ENCODE measurements at regions not wholly inside any gene's neighbourhood (a gene's known extent, or its start where the extent isn't known, plus 50 kb on each side); places are given as distances from the start of the nearest gene placed in this dataset.

DNA sequence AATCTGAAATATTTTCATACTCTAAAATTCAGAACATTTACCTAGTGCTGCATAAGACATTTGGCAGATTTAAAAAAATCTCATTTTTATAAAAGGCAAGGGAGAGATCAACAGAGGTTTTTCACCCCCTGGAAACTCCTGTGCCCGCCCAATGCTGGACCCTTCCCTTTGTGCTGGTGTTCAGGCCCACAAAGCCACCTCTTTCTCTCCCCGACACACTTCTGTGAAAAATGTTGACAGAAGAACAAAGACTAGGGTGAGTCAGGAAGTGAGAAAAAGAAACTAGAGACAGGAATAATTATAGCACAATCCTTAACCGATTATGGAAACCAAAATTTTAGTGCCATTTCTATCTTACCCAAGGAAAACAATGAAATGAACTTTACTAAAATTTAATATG lies 197.7 kb upstream of the STXBP6 start:
- 60% methylated on average over 3 of the region's 3 CpGs for WGBS
- Histone ChIP-seq H3K4me3 (no peak overlapping the region), H3K27ac (no peak overlapping the region), H3K27me3 (no peaks in the 10 kb centered on the region), H3K9me3 (no peaks in the 10 kb centered on the region), H3K4me1 (no peaks in the 10 kb centered on the region), H3K36me3 (no peaks in the 10 kb centered on the region)
- TF ChIP-seq POLR2AphosphoS5 (IDR thresholded peaks at IDR 0.05) (no peak), EP300 (IDR thresholded peaks at IDR 0.05) (no peak)
- TF ChIP-seq, protein P1, sequence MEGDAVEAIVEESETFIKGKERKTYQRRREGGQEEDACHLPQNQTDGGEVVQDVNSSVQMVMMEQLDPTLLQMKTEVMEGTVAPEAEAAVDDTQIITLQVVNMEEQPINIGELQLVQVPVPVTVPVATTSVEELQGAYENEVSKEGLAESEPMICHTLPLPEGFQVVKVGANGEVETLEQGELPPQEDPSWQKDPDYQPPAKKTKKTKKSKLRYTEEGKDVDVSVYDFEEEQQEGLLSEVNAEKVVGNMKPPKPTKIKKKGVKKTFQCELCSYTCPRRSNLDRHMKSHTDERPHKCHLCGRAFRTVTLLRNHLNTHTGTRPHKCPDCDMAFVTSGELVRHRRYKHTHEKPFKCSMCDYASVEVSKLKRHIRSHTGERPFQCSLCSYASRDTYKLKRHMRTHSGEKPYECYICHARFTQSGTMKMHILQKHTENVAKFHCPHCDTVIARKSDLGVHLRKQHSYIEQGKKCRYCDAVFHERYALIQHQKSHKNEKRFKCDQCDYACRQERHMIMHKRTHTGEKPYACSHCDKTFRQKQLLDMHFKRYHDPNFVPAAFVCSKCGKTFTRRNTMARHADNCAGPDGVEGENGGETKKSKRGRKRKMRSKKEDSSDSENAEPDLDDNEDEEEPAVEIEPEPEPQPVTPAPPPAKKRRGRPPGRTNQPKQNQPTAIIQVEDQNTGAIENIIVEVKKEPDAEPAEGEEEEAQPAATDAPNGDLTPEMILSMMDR (IDR thresholded peaks at IDR 0.05), result no peak
- DNase-seq (ENCODE audit: low spot score in 2 of 2), result no peak

- no peak for DNase-seq (ENCODE audit: low spot score in 2 of 2)
- no peaks in the 10 kb centered on the region for H3K36me3 ChIP-seq
- no peak overlapping the region for H3K27ac ChIP-seq
- TF ChIP-seq POLR2AphosphoS5 (IDR thresholded peaks at IDR 0.05) (no peak), EP300 (IDR thresholded peaks at IDR 0.05) (no peak), POLR2A (IDR thresholded peaks at IDR 0.05) (no peak)
- TF ChIP-seq, protein P1 (IDR thresholded peaks at IDR 0.05), result no peak
- H3K27me3 ChIP-seq, result no peaks in the 10 kb centered on the region
- no peaks in the 10 kb centered on the region for H3K9me3 ChIP-seq
- 97% methylated on average over 2 of the region's 2 CpGs for WGBS
- no peaks in the 10 kb centered on the region for H3K4me1 ChIP-seq
- no peak overlapping the region for H3K4me3 ChIP-seq
These were observed 196.8 kb upstream of the STXBP6 start for GRCh38 chr14:25246751-25247150.

GRCh38 chr14:25239170-25239569 lies 189.2 kb upstream of the STXBP6 start:
- H3K27ac ChIP-seq, result no peak overlapping the region
- no peak for DNase-seq (ENCODE audit: low spot score in 2 of 2)
- WGBS, result 48% methylated on average over 1 of the region's 1 CpG
- no peak overlapping the region for H3K4me3 ChIP-seq
- no peaks in the 10 kb centered on the region for H3K4me1 ChIP-seq
- H3K36me3 ChIP-seq, result no peaks in the 10 kb centered on the region
- H3K9me3 ChIP-seq, result no peaks in the 10 kb centered on the region
- H3K27me3 ChIP-seq, result no peaks in the 10 kb centered on the region
- TF ChIP-seq EP300 (IDR thresholded peaks at IDR 0.05) (no peak), POLR2AphosphoS5 (IDR thresholded peaks at IDR 0.05) (no peak), POLR2A (IDR thresholded peaks at IDR 0.05) (no peak)
- TF ChIP-seq, protein P1 (IDR thresholded peaks at IDR 0.05), result no peak

DNA sequence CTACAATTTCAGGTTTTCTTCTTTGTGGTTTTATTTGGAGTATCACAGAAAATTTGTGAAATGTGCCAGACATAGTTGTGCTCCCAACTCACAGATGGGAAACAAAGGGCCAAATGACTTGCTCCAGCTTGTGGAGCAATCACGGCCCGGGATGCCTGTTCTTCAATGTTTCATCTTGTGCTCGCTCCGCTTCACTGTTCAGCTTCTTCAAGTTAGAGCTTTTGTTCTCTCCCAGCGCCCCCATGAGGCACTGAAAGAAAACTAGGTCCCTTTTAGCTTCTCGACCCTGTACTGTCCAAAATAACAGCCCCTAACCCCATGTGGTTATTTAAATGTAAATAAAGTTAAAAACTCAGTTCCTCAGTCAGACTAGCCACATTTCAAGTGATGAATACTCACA lies 187.9 kb upstream of the STXBP6 start:
- Histone ChIP-seq H3K4me1 (no peaks in the 10 kb centered on the region), H3K27me3 (no peaks in the 10 kb centered on the region), H3K36me3 (no peaks in the 10 kb centered on the region), H3K4me3 (no peak overlapping the region), H3K9me3 (no peaks in the 10 kb centered on the region), H3K27ac (no peak overlapping the region)
- DNase-seq (ENCODE audit: low spot score in 2 of 2), result no peak
- TF ChIP-seq POLR2AphosphoS5 (IDR thresholded peaks at IDR 0.05), result no peak
- TF ChIP-seq POLR2A (IDR thresholded peaks at IDR 0.05), result no peak
- TF ChIP-seq, protein P1 (IDR thresholded peaks at IDR 0.05), result no peak
- TF ChIP-seq EP300 (IDR thresholded peaks at IDR 0.05), result no peak
- WGBS, result 10% methylated on average over 6 of the region's 6 CpGs

- H3K4me1 ChIP-seq, result no peaks in the 10 kb centered on the region
- no peak overlapping the region for H3K4me3 ChIP-seq
- H3K27ac ChIP-seq, result no peak overlapping the region
- no peak for DNase-seq (ENCODE audit: low spot score in 2 of 2)
- 46% methylated on average over 3 of the region's 3 CpGs for WGBS
- H3K36me3 ChIP-seq, result no peaks in the 10 kb centered on the region
- TF ChIP-seq EP300 (IDR thresholded peaks at IDR 0.05) (no peak), POLR2A (IDR thresholded peaks at IDR 0.05) (no peak), POLR2AphosphoS5 (IDR thresholded peaks at IDR 0.05) (no peak)
- TF ChIP-seq, protein P1 (IDR thresholded peaks at IDR 0.05), result no peak
- H3K9me3 ChIP-seq, result no peaks in the 10 kb centered on the region
- H3K27me3 ChIP-seq, result no peaks in the 10 kb centered on the region
These were observed 183.7 kb upstream of the STXBP6 start for GRCh38 chr14:25233613-25234012.

Measured in suprapubic skin (tissue), 4 donors.